PC-3 (cell line): ENCODE measurements at regions not wholly inside any gene's neighbourhood (a gene's known extent, or its start where the extent isn't known, plus 50 kb on each side); places are given as distances from the start of the nearest gene placed in this dataset.
A peak's percentile ranks its signal among the peaks of the same experiment; 100 is the strongest.

Experiments
- ATAC-seq: fragments of 200-7000 bp; cut with Tn5 transposase; 2 replicates; pipeline ENCODE4 v1.9.1; 2020; ENCODE audit warnings: mild to moderate bottlenecking, moderate library complexity
- BruUV-seq: library from RNA; stranded (reverse); fragments of 400-500 nt; replicated peaks from 2 replicates; lab custom pipeline; 2021; lab: Mats Ljungman, UMichigan
- CTCF ChIA-PET: fragments of 300-600 bp; sonication (Branson Sonifier 250); formaldehyde crosslinking; loops from one replicate; lab custom pipeline; 2022; ENCODE audit warnings: antibody characterized with exemption; lab: Charles Lee
- POLR2A ChIA-PET: fragments of 300-600 bp; sonication (Branson Sonifier 250); formaldehyde crosslinking; loops from one replicate; lab custom pipeline; 2022; ENCODE audit warnings: antibody characterized with exemption; ENCODE audit not compliant: unreplicated experiment; lab: Charles Lee
- DNase-seq: peaks from one replicate; pipeline ENCODE4 v3.0.0-alpha.2; 2015
- H2AFZ ChIP-seq: fragments of 300-600 bp; sonication (generic); 2 replicates; pipeline ENCODE4 v1.6.0; 2016; ENCODE audit warnings: antibody characterized with exemption, low read length
- H3F3A ChIP-seq: fragments of 300-600 bp; sonication (generic); one replicate; pipeline ENCODE4 v1.6.0; 2017; ENCODE audit warnings: antibody characterized with exemption, low read length, control low read depth, mild to moderate bottlenecking; ENCODE audit not compliant: unreplicated experiment
- H3K27ac ChIP-seq: fragments of 300-600 bp; sonication (generic); 2 replicates; pipeline ENCODE4 v1.5.1; 2016; ENCODE audit warnings: mild to moderate bottlenecking, low read length
- H3K27me3 ChIP-seq: fragments of 300-600 bp; sonication (generic); 2 replicates; pipeline ENCODE4 v1.6.1; 2016; ENCODE audit warnings: low read length, mixed read lengths
- H3K36me3 ChIP-seq: fragments of 300-600 bp; sonication (generic); 2 replicates; pipeline ENCODE4 v1.6.1; 2016; ENCODE audit warnings: low read depth, mixed run types, low read length, mixed read lengths
- H3K4me1 ChIP-seq: fragments of 300-600 bp; sonication (generic); 2 replicates; pipeline ENCODE4 v1.5.1; 2016; ENCODE audit warnings: low read length; ENCODE audit not compliant: insufficient read depth
- H3K4me2 ChIP-seq: fragments of 300-600 bp; sonication (generic); 2 replicates; pipeline ENCODE4 v1.6.0; 2016; ENCODE audit warnings: low read length
- H3K4me3 ChIP-seq: fragments of 300-600 bp; sonication (generic); 2 replicates; pipeline ENCODE4 v1.5.1; 2016; ENCODE audit warnings: mild to moderate bottlenecking, low read length, mixed read lengths
- H3K79me2 ChIP-seq: fragments of 300-600 bp; sonication (generic); 2 replicates; pipeline ENCODE4 v1.6.1; 2017; ENCODE audit warnings: low read length, mixed read lengths
- H3K9ac ChIP-seq: fragments of 300-600 bp; sonication (generic); 2 replicates; pipeline ENCODE4 v1.6.0; 2016; ENCODE audit warnings: mild to moderate bottlenecking, low read length
- H3K9me2 ChIP-seq: fragments of 300-600 bp; sonication (generic); replicated peaks from 2 replicates; pipeline ENCODE4 v1.6.1; 2016; ENCODE audit warnings: mixed run types, low read length, mixed read lengths
- H3K9me3 ChIP-seq: fragments of 300-600 bp; sonication (generic); 2 replicates; pipeline ENCODE4 v1.6.1; 2016; ENCODE audit warnings: low read length, mixed read lengths
- H4K20me1 ChIP-seq: fragments of 300-600 bp; sonication (generic); 2 replicates; pipeline ENCODE4 v1.6.1; 2016; ENCODE audit warnings: low read length, mixed read lengths
- EZH2 ChIP-seq: fragments of 300-600 bp; sonication (generic); IDR thresholded peaks from one replicate; pipeline ENCODE4 v1.6.1; 2017; ENCODE audit warnings: antibody characterized with exemption, mild to moderate bottlenecking, low read length; ENCODE audit not compliant: unreplicated experiment
- EZH2phosphoT487 ChIP-seq: fragments of 300-600 bp; sonication (generic); IDR thresholded peaks from 2 replicates; pipeline ENCODE4 v1.6.1; 2018; ENCODE audit warnings: mild to moderate bottlenecking, antibody characterized with exemption, low read length, borderline replicate concordance
- intact Hi-C: fragments of 100-400 bp; cut with micrococcal nuclease; formaldehyde crosslinking; loops from 2 replicates; pipeline ENCODE4 v1.9.0; 2023
- TF ChIP-seq, protein P1 (sequence below): fragments of 300-600 bp; sonication (generic); conservative IDR thresholded peaks from 2 replicates; pipeline ENCODE4 v1.5.1; 2017; ENCODE audit warnings: antibody characterized with exemption, low read depth, mild to moderate bottlenecking, low read length

DNA sequence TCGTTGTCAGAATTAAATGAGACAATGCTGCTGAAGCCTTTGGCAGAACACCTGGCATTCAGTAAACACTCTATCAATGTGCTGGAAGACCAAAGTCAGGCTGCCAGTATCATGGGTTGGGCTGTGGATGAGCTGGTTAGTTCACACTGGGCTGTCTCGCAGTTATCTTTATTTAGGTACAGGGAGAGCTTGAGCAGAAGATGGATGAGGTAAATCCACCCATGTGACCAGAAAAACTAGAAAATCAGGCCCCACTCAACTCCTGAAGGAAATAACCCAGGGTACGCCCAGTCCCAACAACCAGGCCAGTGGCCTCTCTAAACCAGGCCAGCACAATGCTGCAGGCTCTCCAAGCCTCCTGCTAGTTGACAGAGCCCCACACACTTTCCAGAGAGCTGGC, 330.3 kb downstream of the TNS1 start:
- no peaks in the 10 kb centered on the region for H3F3A ChIP-seq
- TF ChIP-seq EZH2phosphoT487, result no peak
- TF ChIP-seq, protein P1, sequence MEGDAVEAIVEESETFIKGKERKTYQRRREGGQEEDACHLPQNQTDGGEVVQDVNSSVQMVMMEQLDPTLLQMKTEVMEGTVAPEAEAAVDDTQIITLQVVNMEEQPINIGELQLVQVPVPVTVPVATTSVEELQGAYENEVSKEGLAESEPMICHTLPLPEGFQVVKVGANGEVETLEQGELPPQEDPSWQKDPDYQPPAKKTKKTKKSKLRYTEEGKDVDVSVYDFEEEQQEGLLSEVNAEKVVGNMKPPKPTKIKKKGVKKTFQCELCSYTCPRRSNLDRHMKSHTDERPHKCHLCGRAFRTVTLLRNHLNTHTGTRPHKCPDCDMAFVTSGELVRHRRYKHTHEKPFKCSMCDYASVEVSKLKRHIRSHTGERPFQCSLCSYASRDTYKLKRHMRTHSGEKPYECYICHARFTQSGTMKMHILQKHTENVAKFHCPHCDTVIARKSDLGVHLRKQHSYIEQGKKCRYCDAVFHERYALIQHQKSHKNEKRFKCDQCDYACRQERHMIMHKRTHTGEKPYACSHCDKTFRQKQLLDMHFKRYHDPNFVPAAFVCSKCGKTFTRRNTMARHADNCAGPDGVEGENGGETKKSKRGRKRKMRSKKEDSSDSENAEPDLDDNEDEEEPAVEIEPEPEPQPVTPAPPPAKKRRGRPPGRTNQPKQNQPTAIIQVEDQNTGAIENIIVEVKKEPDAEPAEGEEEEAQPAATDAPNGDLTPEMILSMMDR, result no peak
- no peak for TF ChIP-seq EZH2
- BruUV-seq, result no TSS peak
- H3K36me3 ChIP-seq, result no peaks in the 10 kb centered on the region
- no peaks in the 10 kb centered on the region for H4K20me1 ChIP-seq
- ChIA-PET CTCF (no interaction called here), POLR2A (no interaction called here)
- DNase-seq (peak; percentile 45), ATAC-seq (no peak)
- H3K4me1 ChIP-seq, result no peaks in the 10 kb centered on the region
- H3K9me2 ChIP-seq, result no peaks in the 10 kb centered on the region
- H3K4me3 ChIP-seq, result no peak overlapping the region
- no peak overlapping the region for H3K4me2 ChIP-seq
- intact Hi-C loops, result no loop called here
- H2AFZ ChIP-seq, result no peak overlapping the region
- no peaks in the 10 kb centered on the region for H3K79me2 ChIP-seq
- no peaks in the 10 kb centered on the region for H3K9me3 ChIP-seq
- no peak overlapping the region for H3K9ac ChIP-seq
- H3K27me3 ChIP-seq, result no peaks in the 10 kb centered on the region
- H3K27ac ChIP-seq, result no peak overlapping the region

DNA sequence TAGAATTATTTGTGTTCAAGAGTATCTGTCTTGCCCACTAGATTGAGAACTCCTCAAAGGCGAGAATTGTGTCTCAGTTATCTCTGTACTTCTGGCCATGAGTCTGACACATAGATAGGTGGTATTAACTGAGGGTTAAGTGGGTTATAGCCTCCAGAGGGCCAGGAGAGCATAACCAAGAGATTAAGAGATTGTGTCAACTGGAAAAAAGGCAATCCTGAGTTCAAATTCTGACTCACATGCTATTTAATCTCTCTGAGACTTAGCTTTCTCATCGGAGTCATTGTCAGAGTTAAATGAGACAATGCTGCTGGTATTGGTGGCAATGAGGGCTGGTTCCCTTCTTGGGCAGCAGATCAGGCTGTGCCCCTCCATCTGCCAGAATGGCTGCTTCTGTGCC, 330.9 kb downstream of the TNS1 start:
- Histone ChIP-seq H3K9ac (no peak overlapping the region), H4K20me1 (no peaks in the 10 kb centered on the region), H3K4me1 (no peaks in the 10 kb centered on the region), H3K27ac (no peak overlapping the region), H3K4me3 (no peak overlapping the region), H3K9me3 (no peaks in the 10 kb centered on the region), H3K4me2 (no peak overlapping the region), H3K36me3 (no peaks in the 10 kb centered on the region), H2AFZ (no peak overlapping the region), H3F3A (no peaks in the 10 kb centered on the region), H3K9me2 (no peaks in the 10 kb centered on the region), H3K79me2 (no peaks in the 10 kb centered on the region), H3K27me3 (no peaks in the 10 kb centered on the region)
- DNase-seq (no peak), ATAC-seq (no peak)
- POLR2A ChIA-PET, result no interaction called here
- TF ChIP-seq EZH2, result no peak
- no peak for TF ChIP-seq EZH2phosphoT487
- TF ChIP-seq, protein P1, result no peak
- no TSS peak for BruUV-seq
- CTCF ChIA-PET, result no interaction called here
- intact Hi-C loops, result no loop called here

DNA sequence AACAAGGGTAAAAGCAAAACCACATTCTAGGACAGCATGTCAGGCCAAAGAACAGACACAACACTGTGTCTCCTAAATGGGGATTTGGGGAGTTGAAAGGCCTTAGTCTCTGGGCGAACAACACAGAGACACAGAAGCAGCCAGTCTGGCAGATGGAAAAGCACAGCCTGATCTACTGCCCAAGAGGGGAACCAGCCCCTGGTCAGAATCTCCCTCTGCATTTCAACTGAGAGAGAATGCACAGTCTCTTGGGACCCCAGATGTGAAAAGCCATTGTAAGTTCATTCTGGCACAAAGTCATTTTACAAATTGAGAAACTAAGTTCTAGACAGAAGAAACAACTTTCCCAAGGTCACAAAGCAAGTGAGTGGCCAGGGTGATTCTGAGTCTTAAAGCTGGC, 331.7 kb downstream of the TNS1 start:
- Histone ChIP-seq H4K20me1 (no peaks in the 10 kb centered on the region), H3F3A (no peaks in the 10 kb centered on the region), H3K9me3 (no peaks in the 10 kb centered on the region), H3K4me3 (no peak overlapping the region), H3K4me1 (no peaks in the 10 kb centered on the region), H3K9me2 (no peaks in the 10 kb centered on the region), H3K36me3 (no peaks in the 10 kb centered on the region), H3K79me2 (no peaks in the 10 kb centered on the region), H3K27me3 (no peaks in the 10 kb centered on the region), H2AFZ (no peak overlapping the region), H3K27ac (no peak overlapping the region), H3K4me2 (no peak overlapping the region), H3K9ac (no peak overlapping the region)
- intact Hi-C loops, result no loop called here
- TF ChIP-seq EZH2, result no peak
- TF ChIP-seq, protein P1, result no peak
- no peak for TF ChIP-seq EZH2phosphoT487
- DNase-seq (no peak), ATAC-seq (no peak)
- ChIA-PET POLR2A (no interaction called here), CTCF (no interaction called here)
- BruUV-seq, result no TSS peak
